ENCODE measurements at regions not wholly inside any gene's neighbourhood (a gene's known extent, or its start where the extent isn't known, plus 50 kb on each side); places are given as distances from the start of the nearest gene placed in this dataset.
"Not testable (repeated sequence)": the region's sequence is repeated elsewhere in the genome, so short reads cannot be mapped to it uniquely, and the experiment has no call there.

GRCh38 chr2:39852831-39853230, 73.8 kb upstream of the THUMPD2 start:
- no peak overlapping the region for H3K27ac Mint-ChIP-seq
- H3K9me3 Mint-ChIP-seq: no peaks in the 10 kb centered on the region
- H3K4me1 Mint-ChIP-seq (ENCODE audit: low read depth): peaks cover 17% of the 10 kb centered on the region
- H3K4me3 Mint-ChIP-seq: no peak overlapping the region
- no peaks in the 10 kb centered on the region for H3K36me3 Mint-ChIP-seq (ENCODE audit: low read depth)
- H3K27me3 Mint-ChIP-seq: peaks cover 6% of the 10 kb centered on the region

GRCh38 chr2:39851651-39852110, 72.6 kb upstream of the THUMPD2 start:
- H3K4me1 Mint-ChIP-seq (ENCODE audit: low read depth): peaks cover 17% of the 10 kb centered on the region
- no peaks in the 10 kb centered on the region for H3K36me3 Mint-ChIP-seq (ENCODE audit: low read depth)
- H3K9me3 Mint-ChIP-seq: no peaks in the 10 kb centered on the region
- H3K27me3 Mint-ChIP-seq: peaks cover 6% of the 10 kb centered on the region
- no peak overlapping the region for H3K27ac Mint-ChIP-seq
- H3K4me3 Mint-ChIP-seq: no peak overlapping the region

- Mint-ChIP-seq H3K36me3 (ENCODE audit: low read depth) (no peaks in the 10 kb centered on the region), H3K4me3 (no peak overlapping the region)
Measured at GRCh38 chr2:39851251-39851650, 72.2 kb upstream of the THUMPD2 start.

GRCh38 chr2:39849982-39850526, 71.0 kb upstream of the THUMPD2 start:
- H3K4me3 Mint-ChIP-seq: no peak overlapping the region
- no peaks in the 10 kb centered on the region for H3K9me3 Mint-ChIP-seq
- peaks cover 6% of the 10 kb centered on the region for H3K27me3 Mint-ChIP-seq
- H3K36me3 Mint-ChIP-seq (ENCODE audit: low read depth): no peaks in the 10 kb centered on the region
- H3K4me1 Mint-ChIP-seq (ENCODE audit: low read depth): peaks cover 17% of the 10 kb centered on the region
- no peak overlapping the region for H3K27ac Mint-ChIP-seq

More at GRCh38 chr2:39851251-39851650, 72.2 kb upstream of the THUMPD2 start:
- no peaks in the 10 kb centered on the region for H3K9me3 Mint-ChIP-seq
- H3K4me1 Mint-ChIP-seq (ENCODE audit: low read depth): peaks cover 17% of the 10 kb centered on the region
- no peak overlapping the region for H3K27ac Mint-ChIP-seq
- H3K27me3 Mint-ChIP-seq: peaks cover 6% of the 10 kb centered on the region

GRCh38 chr2:39849064-39849463, 70.0 kb upstream of the THUMPD2 start:
- Mint-ChIP-seq H3K27ac (no peak overlapping the region), H3K9me3 (no peaks in the 10 kb centered on the region), H3K4me3 (no peak overlapping the region), H3K4me1 (ENCODE audit: low read depth) (peaks cover 12% of the 10 kb centered on the region), H3K36me3 (ENCODE audit: low read depth) (no peaks in the 10 kb centered on the region), H3K27me3 (peaks cover 6% of the 10 kb centered on the region)

GRCh38 chr2:39845460-39846146, 66.5 kb upstream of the THUMPD2 start:
- H3K27ac Mint-ChIP-seq: no peak overlapping the region
- no peaks in the 10 kb centered on the region for H3K9me3 Mint-ChIP-seq
- H3K36me3 Mint-ChIP-seq (ENCODE audit: low read depth): no peaks in the 10 kb centered on the region
- H3K4me3 Mint-ChIP-seq: no peak overlapping the region
- H3K4me1 Mint-ChIP-seq (ENCODE audit: low read depth): no peaks in the 10 kb centered on the region
- H3K27me3 Mint-ChIP-seq: no peaks in the 10 kb centered on the region

- Mint-ChIP-seq H3K4me3 (no peak overlapping the region), H3K9me3 (peaks cover 17% of the 10 kb centered on the region), H3K36me3 (ENCODE audit: low read depth) (no peaks in the 10 kb centered on the region), H3K4me1 (ENCODE audit: low read depth) (no peaks in the 10 kb centered on the region), H3K27me3 (peaks cover 6% of the 10 kb centered on the region), H3K27ac (no peak overlapping the region)
Measured at GRCh38 chr2:39839261-39839848, 60.3 kb upstream of the THUMPD2 start.

GRCh38 chr2:39838589-39838988, 59.5 kb upstream of the THUMPD2 start:
- Mint-ChIP-seq H3K27ac (no peak overlapping the region), H3K9me3 (peaks cover 17% of the 10 kb centered on the region), H3K36me3 (ENCODE audit: low read depth) (no peaks in the 10 kb centered on the region), H3K4me1 (ENCODE audit: low read depth) (no peaks in the 10 kb centered on the region), H3K4me3 (no peak overlapping the region), H3K27me3 (peaks cover 6% of the 10 kb centered on the region)

GRCh38 chr2:39837856-39838453, 58.9 kb upstream of the THUMPD2 start:
- Mint-ChIP-seq H3K27me3 (peaks cover 6% of the 10 kb centered on the region), H3K36me3 (ENCODE audit: low read depth) (no peaks in the 10 kb centered on the region), H3K27ac (no peak overlapping the region), H3K9me3 (peaks cover 17% of the 10 kb centered on the region), H3K4me3 (no peak overlapping the region), H3K4me1 (ENCODE audit: low read depth) (no peaks in the 10 kb centered on the region)

- H3K27ac Mint-ChIP-seq: no peak overlapping the region
- no peaks in the 10 kb centered on the region for H3K36me3 Mint-ChIP-seq (ENCODE audit: low read depth)
- H3K27me3 Mint-ChIP-seq: peaks cover 6% of the 10 kb centered on the region
- H3K9me3 Mint-ChIP-seq: peaks cover 17% of the 10 kb centered on the region
- no peak overlapping the region for H3K4me3 Mint-ChIP-seq
- H3K4me1 Mint-ChIP-seq (ENCODE audit: low read depth): no peaks in the 10 kb centered on the region
Measured at GRCh38 chr2:39836638-39837037, 57.6 kb upstream of the THUMPD2 start.

GRCh38 chr2:39834426-39834825, 55.4 kb upstream of the THUMPD2 start:
- H3K36me3 Mint-ChIP-seq (ENCODE audit: low read depth): no peaks in the 10 kb centered on the region
- no peak overlapping the region for H3K4me3 Mint-ChIP-seq
- H3K27me3 Mint-ChIP-seq: peaks cover 7% of the 10 kb centered on the region
- no peaks in the 10 kb centered on the region for H3K4me1 Mint-ChIP-seq (ENCODE audit: low read depth)
- no peak overlapping the region for H3K27ac Mint-ChIP-seq
- peaks cover 17% of the 10 kb centered on the region for H3K9me3 Mint-ChIP-seq

GRCh38 chr2:39830610-39831009, 51.6 kb upstream of the THUMPD2 start:
- not testable (repeated sequence) for H3K4me1 Mint-ChIP-seq (ENCODE audit: low read depth); H3K9me3 Mint-ChIP-seq; H3K36me3 Mint-ChIP-seq (ENCODE audit: low read depth); H3K4me3 Mint-ChIP-seq; H3K27ac Mint-ChIP-seq
- H3K27me3 Mint-ChIP-seq: peaks cover 12% of the 10 kb centered on the region

All from stimulated activated naive CD8-positive, alpha-beta T cell treated with anti-CD3 and anti-CD28 coated beads, Interleukin-15, Interleukin-2, amounts not matched to agents 100 ng/mL and 50 ng/mL, for 24 hours (primary cell).